Neural cell (in vitro differentiated cells): ENCODE measurements at regions not wholly inside any gene's neighbourhood (a gene's known extent, or its start where the extent isn't known, plus 50 kb on each side); places are given as distances from the start of the nearest gene placed in this dataset.

Experiments
- CTCF ChIP-seq: fragments of 450-650 bp; IDR thresholded peaks from 2 replicates; pipeline ENCODE4 v1.5.1; 2014; ENCODE audit warnings: antibody characterized with exemption, mild to moderate bottlenecking, moderate library complexity; ENCODE audit not compliant: poor library complexity, severe bottlenecking
- EP300 ChIP-seq: fragments of 450-650 bp; conservative IDR thresholded peaks from 2 replicates; pipeline ENCODE4 v1.6.1; 2014; ENCODE audit warnings: antibody characterized with exemption, mild to moderate bottlenecking, moderate library complexity; ENCODE audit not compliant: poor library complexity, severe bottlenecking
- EZH2 ChIP-seq: fragments of 200-600, 300-800 bp; shearing (Covaris generic), sonication (generic); IDR thresholded peaks from 2 replicates; pipeline ENCODE4 v1.6.1; 2014; ENCODE audit warnings: antibody characterized with exemption, low read length, borderline replicate concordance, mild to moderate bottlenecking; ENCODE audit not compliant: insufficient read depth, poor library complexity, severe bottlenecking
- MXI1 ChIP-seq: fragments of 450-650 bp; conservative IDR thresholded peaks from 2 replicates; pipeline ENCODE4 v1.6.1; 2014; ENCODE audit warnings: antibody characterized with exemption, mild to moderate bottlenecking; ENCODE audit not compliant: poor library complexity, severe bottlenecking
- POLR2AphosphoS5 ChIP-seq: IDR thresholded peaks from 2 replicates; pipeline ENCODE4 v1.6.1; 2012
- RAD21 ChIP-seq: fragments of 450-650 bp; conservative IDR thresholded peaks from 2 replicates; pipeline ENCODE4 v1.6.1; 2014; ENCODE audit warnings: antibody characterized with exemption, mild to moderate bottlenecking, moderate library complexity
- REST ChIP-seq: IDR thresholded peaks from 2 replicates; pipeline ENCODE4 v1.6.1; 2012; ENCODE audit warnings: borderline replicate concordance
- SMC3 ChIP-seq: fragments of 450-650 bp; conservative IDR thresholded peaks from 2 replicates; pipeline ENCODE4 v1.6.1; 2014; ENCODE audit warnings: antibody characterized with exemption, mild to moderate bottlenecking, moderate library complexity; ENCODE audit not compliant: poor library complexity
- TAF1 ChIP-seq: IDR thresholded peaks from 2 replicates; pipeline ENCODE4 v1.6.1; 2012; ENCODE audit warnings: low read depth

GRCh38 chr5:40202814-40203440 is 476.8 kb upstream of the PTGER4 start:
- no peak for TF ChIP-seq CTCF
- no peak for TF ChIP-seq MXI1
- no peak for TF ChIP-seq EZH2
- TF ChIP-seq EP300: no peak
- TF ChIP-seq REST: no peak
- no peak for TF ChIP-seq POLR2AphosphoS5
- TF ChIP-seq RAD21: no peak
- no peak for TF ChIP-seq TAF1
- TF ChIP-seq SMC3: no peak
